GM23338 (cell line): ENCODE measurements at regions not wholly inside any gene's neighbourhood (a gene's known extent, or its start where the extent isn't known, plus 50 kb on each side); places are given as distances from the start of the nearest gene placed in this dataset.

Source experiments
- ATAC-seq: fragments of 200-7000 bp; cut with Tn5 transposase; 3 replicates; pipeline ENCODE4 v1.9.1; 2020
- DNase-seq: peaks from one replicate; pipeline ENCODE4 v3.0.0-alpha.2; 2015; ENCODE audit warnings: low spot score
- H2AFZ ChIP-seq: fragments of 200-600 bp; sonication (generic); 2 replicates; pipeline ENCODE4 v1.8.0; 2016; ENCODE audit warnings: antibody characterized with exemption, mild to moderate bottlenecking, moderate library complexity
- H3F3A ChIP-seq: fragments of 200-600 bp; sonication (generic); replicated peaks from 2 replicates; pipeline ENCODE4 v1.8.0; 2017; ENCODE audit warnings: antibody characterized with exemption, mixed run types, low read depth
- H3K27ac ChIP-seq: fragments of 200-600 bp; sonication (generic); 2 replicates; pipeline ENCODE4 v1.6.1; 2016; ENCODE audit warnings: low read depth
- H3K27me3 ChIP-seq: fragments of 200-600 bp; sonication (generic); 2 replicates; pipeline ENCODE4 v1.8.0; 2016; ENCODE audit warnings: mild to moderate bottlenecking, mixed run types, moderate library complexity; ENCODE audit not compliant: insufficient read depth
- H3K36me3 ChIP-seq: fragments of 200-600 bp; sonication (generic); 2 replicates; pipeline ENCODE4 v1.8.0; 2016; ENCODE audit warnings: mild to moderate bottlenecking; ENCODE audit not compliant: insufficient read depth
- H3K4me1 ChIP-seq: fragments of 200-600 bp; sonication (generic); 2 replicates; pipeline ENCODE4 v1.8.0; 2016; ENCODE audit warnings: mild to moderate bottlenecking, moderate library complexity; ENCODE audit not compliant: insufficient read depth
- H3K4me2 ChIP-seq: fragments of 200-600 bp; sonication (generic); 2 replicates; pipeline ENCODE4 v1.7.1; 2017; ENCODE audit warnings: mixed run types
- H3K4me3 ChIP-seq: fragments of 200-600 bp; sonication (generic); 2 replicates; pipeline ENCODE4 v1.6.1; 2016; ENCODE audit warnings: mixed run types
- H3K79me2 ChIP-seq: fragments of 200-600 bp; sonication (generic); replicated peaks from 2 replicates; pipeline ENCODE4 v1.8.0; 2017; ENCODE audit warnings: mild to moderate bottlenecking; ENCODE audit not compliant: insufficient read depth
- H3K9me2 ChIP-seq: fragments of 200-600 bp; sonication (generic); 2 replicates; pipeline ENCODE4 v1.8.0; 2017; ENCODE audit not compliant: insufficient read depth
- H4K20me1 ChIP-seq: fragments of 200-600 bp; sonication (generic); replicated peaks from 2 replicates; pipeline ENCODE4 v1.8.0; 2017; ENCODE audit warnings: mild to moderate bottlenecking; ENCODE audit not compliant: insufficient read depth
- H3K27ac Mint-ChIP-seq: 2 replicates; pipeline ENCODE4 v1.8.0; 2020; ENCODE audit warnings: inconsistent platforms, mild to moderate bottlenecking, moderate library complexity, mixed read lengths
- H3K27me3 Mint-ChIP-seq: 3 replicates; pipeline ENCODE4 v1.8.0; 2022; ENCODE audit warnings: low read depth, mild to moderate bottlenecking, moderate library complexity, mixed read lengths, inconsistent platforms; ENCODE audit not compliant: insufficient read depth, poor library complexity
- H3K36me3 Mint-ChIP-seq: 3 replicates; pipeline ENCODE4 v1.8.0; 2021; ENCODE audit warnings: low read depth, mild to moderate bottlenecking, inconsistent platforms, moderate library complexity, mixed read lengths
- H3K4me1 Mint-ChIP-seq: 3 replicates; pipeline ENCODE4 v1.8.0; 2020; ENCODE audit warnings: mild to moderate bottlenecking, inconsistent platforms, mixed read lengths
- H3K4me3 Mint-ChIP-seq: 3 replicates; pipeline ENCODE4 v1.8.0; 2021; ENCODE audit warnings: moderate library complexity, mild to moderate bottlenecking, inconsistent platforms, mixed read lengths
- H3K9me3 Mint-ChIP-seq: 3 replicates; pipeline ENCODE4 v1.8.0; 2020; ENCODE audit warnings: moderate library complexity, mild to moderate bottlenecking, inconsistent platforms, mixed read lengths
- CREB1 ChIP-seq: fragments of 250-450 bp; sonication (Bioruptor Pico); IDR thresholded peaks from 2 replicates; pipeline ENCODE4 v1.5.0; 2020; ENCODE audit warnings: low read depth, mild to moderate bottlenecking, moderate library complexity
- EZH2 ChIP-seq: fragments of 200-600 bp; sonication (generic); IDR thresholded peaks from one replicate; pipeline ENCODE4 v1.8.0; 2017; ENCODE audit warnings: antibody characterized with exemption, mild to moderate bottlenecking, low read depth; ENCODE audit not compliant: unreplicated experiment
- EZH2phosphoT487 ChIP-seq: fragments of 200-600 bp; sonication (generic); IDR thresholded peaks from one replicate; pipeline ENCODE4 v1.8.1; 2018; ENCODE audit warnings: antibody characterized with exemption; ENCODE audit not compliant: unreplicated experiment
- JUNB ChIP-seq: IDR thresholded peaks from one replicate; pipeline ENCODE4 v1.6.1; 2016; ENCODE audit warnings: antibody characterized with exemption; ENCODE audit not compliant: unreplicated experiment
- NANOG ChIP-seq: IDR thresholded peaks from 2 replicates; pipeline ENCODE4 v1.6.1; 2016; ENCODE audit warnings: antibody characterized with exemption, borderline replicate concordance
- POLR2AphosphoS5 ChIP-seq: IDR thresholded peaks from 2 replicates; pipeline ENCODE4 v1.6.1; 2016; ENCODE audit warnings: antibody characterized with exemption, low read depth
- STAT1 ChIP-seq: IDR thresholded peaks from one replicate; pipeline ENCODE4 v1.6.1; 2016; ENCODE audit warnings: antibody characterized with exemption; ENCODE audit not compliant: unreplicated experiment
- ZNF114 ChIP-seq: fragments of 250-450 bp; sonication (Bioruptor Pico); IDR thresholded peaks from 2 replicates; pipeline ENCODE4 v1.5.0; 2020; ENCODE audit warnings: mild to moderate bottlenecking, moderate library complexity
- ZNF331 ChIP-seq: fragments of 250-450 bp; sonication (Bioruptor Pico); IDR thresholded peaks from 2 replicates; pipeline ENCODE4 v1.5.0; 2020; ENCODE audit warnings: low read depth, mild to moderate bottlenecking, moderate library complexity
- TF ChIP-seq, protein P1 (sequence below): fragments of 250-450 bp; sonication (Bioruptor Pico); IDR thresholded peaks from 2 replicates; pipeline ENCODE4 v1.5.0; 2020; ENCODE audit warnings: mild to moderate bottlenecking, moderate library complexity
- TF ChIP-seq, protein P2 (sequence below): IDR thresholded peaks from one replicate; pipeline ENCODE4 v1.6.1; 2018; ENCODE audit warnings: antibody characterized with exemption; ENCODE audit not compliant: unreplicated experiment
- TF ChIP-seq, protein P3 (sequence below), 2 experiments: fragments of 200-600 bp in 1 of 2; sonication (generic) in 1 of 2; conservative IDR thresholded peaks; 2 replicates each; pipeline versions ENCODE4 v1.5.1 to v1.6.1; 2016 to 2017; ENCODE audit warnings: antibody characterized with exemption in 2 of 2, low read depth in 2 of 2, mild to moderate bottlenecking in 2 of 2, moderate library complexity in 1 of 2
- TF ChIP-seq, protein P4 (sequence below): IDR thresholded peaks from 2 replicates; pipeline ENCODE4 v1.6.1; 2016; ENCODE audit warnings: antibody characterized with exemption

DNA sequence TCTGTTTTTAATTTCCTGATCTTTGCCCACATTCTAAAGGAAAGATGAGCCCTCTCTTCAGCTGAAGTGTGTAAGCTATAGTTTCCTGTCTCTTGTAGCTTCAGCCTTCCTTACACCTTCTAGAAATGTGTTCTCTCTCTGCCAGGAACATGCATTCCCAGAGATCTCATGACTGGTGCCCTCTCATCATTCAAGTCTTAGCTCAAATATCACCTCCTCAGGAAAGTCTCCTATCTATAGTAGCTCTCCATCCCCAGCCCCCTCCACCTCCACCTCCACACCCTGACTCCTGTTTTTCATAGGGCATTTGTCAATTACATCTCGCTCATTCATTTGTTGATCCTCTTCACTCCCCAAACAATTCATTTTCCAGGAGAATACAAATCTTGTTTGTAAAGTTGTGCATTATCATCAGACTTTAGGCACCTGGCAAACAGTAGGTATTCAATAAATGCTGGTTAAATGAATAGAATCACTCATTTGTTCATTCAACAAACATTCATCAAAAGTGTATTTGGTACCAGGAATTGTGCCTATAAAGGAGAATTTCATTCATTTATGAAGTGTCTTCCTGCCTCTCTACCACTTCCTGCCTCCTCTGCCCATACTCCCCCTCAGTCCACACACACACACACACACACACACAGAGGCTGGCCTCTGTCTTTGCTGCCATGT is 160.3 kb downstream of the BBOX1 start:
- H3K27me3 Mint-ChIP-seq = no peaks in the 10 kb centered on the region
- H3K4me2 ChIP-seq = no peak overlapping the region
- H3K4me3 Mint-ChIP-seq = no peak overlapping the region
- peaks cover 10% of the 10 kb centered on the region for H3K4me1 ChIP-seq
- no peaks in the 10 kb centered on the region for H3K9me2 ChIP-seq
- H3K27ac Mint-ChIP-seq = no peak overlapping the region
- no peaks in the 10 kb centered on the region for H4K20me1 ChIP-seq
- DNase-seq (no peak), ATAC-seq (no peak)
- H3K27ac ChIP-seq = no peak overlapping the region
- no peaks in the 10 kb centered on the region for H3K27me3 ChIP-seq
- no peaks in the 10 kb centered on the region for H3K79me2 ChIP-seq
- no peaks in the 10 kb centered on the region for H3K9me3 Mint-ChIP-seq
- H3K36me3 Mint-ChIP-seq = no peaks in the 10 kb centered on the region
- TF ChIP-seq, protein P1, sequence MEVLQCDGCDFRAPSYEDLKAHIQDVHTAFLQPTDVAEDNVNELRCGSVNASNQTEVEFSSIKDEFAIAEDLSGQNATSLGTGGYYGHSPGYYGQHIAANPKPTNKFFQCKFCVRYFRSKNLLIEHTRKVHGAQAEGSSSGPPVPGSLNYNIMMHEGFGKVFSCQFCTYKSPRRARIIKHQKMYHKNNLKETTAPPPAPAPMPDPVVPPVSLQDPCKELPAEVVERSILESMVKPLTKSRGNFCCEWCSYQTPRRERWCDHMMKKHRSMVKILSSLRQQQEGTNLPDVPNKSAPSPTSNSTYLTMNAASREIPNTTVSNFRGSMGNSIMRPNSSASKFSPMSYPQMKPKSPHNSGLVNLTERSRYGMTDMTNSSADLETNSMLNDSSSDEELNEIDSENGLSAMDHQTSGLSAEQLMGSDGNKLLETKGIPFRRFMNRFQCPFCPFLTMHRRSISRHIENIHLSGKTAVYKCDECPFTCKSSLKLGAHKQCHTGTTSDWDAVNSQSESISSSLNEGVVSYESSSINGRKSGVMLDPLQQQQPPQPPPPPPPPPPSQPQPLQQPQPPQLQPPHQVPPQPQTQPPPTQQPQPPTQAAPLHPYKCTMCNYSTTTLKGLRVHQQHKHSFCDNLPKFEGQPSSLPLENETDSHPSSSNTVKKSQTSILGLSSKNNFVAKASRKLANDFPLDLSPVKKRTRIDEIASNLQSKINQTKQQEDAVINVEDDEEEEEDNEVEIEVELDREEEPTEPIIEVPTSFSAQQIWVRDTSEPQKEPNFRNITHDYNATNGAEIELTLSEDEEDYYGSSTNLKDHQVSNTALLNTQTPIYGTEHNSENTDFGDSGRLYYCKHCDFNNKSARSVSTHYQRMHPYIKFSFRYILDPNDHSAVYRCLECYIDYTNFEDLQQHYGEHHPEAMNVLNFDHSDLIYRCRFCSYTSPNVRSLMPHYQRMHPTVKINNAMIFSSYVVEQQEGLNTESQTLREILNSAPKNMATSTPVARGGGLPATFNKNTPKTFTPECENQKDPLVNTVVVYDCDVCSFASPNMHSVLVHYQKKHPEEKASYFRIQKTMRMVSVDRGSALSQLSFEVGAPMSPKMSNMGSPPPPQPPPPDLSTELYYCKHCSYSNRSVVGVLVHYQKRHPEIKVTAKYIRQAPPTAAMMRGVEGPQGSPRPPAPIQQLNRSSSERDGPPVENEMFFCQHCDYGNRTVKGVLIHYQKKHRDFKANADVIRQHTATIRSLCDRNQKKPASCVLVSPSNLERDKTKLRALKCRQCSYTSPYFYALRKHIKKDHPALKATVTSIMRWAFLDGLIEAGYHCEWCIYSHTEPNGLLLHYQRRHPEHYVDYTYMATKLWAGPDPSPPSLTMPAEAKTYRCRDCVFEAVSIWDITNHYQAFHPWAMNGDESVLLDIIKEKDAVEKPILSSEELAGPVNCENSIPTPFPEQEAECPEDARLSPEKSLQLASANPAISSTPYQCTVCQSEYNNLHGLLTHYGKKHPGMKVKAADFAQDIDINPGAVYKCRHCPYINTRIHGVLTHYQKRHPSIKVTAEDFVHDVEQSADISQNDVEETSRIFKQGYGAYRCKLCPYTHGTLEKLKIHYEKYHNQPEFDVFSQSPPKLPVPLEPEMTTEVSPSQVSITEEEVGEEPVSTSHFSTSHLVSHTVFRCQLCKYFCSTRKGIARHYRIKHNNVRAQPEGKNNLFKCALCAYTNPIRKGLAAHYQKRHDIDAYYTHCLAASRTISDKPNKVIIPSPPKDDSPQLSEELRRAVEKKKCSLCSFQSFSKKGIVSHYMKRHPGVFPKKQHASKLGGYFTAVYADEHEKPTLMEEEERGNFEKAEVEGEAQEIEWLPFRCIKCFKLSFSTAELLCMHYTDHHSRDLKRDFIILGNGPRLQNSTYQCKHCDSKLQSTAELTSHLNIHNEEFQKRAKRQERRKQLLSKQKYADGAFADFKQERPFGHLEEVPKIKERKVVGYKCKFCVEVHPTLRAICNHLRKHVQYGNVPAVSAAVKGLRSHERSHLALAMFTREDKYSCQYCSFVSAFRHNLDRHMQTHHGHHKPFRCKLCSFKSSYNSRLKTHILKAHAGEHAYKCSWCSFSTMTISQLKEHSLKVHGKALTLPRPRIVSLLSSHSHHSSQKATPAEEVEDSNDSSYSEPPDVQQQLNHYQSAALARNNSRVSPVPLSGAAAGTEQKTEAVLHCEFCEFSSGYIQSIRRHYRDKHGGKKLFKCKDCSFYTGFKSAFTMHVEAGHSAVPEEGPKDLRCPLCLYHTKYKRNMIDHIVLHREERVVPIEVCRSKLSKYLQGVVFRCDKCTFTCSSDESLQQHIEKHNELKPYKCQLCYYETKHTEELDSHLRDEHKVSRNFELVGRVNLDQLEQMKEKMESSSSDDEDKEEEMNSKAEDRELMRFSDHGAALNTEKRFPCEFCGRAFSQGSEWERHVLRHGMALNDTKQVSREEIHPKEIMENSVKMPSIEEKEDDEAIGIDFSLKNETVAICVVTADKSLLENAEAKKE (CRISPR knock-in tag) = no peak
- TF ChIP-seq ZNF331 (CRISPR knock-in tag) (no peak), EZH2phosphoT487 (no peak), CREB1 (CRISPR knock-in tag) (no peak), POLR2AphosphoS5 (no peak), NANOG (no peak), JUNB (no peak), ZNF114 (no peak), EZH2 (no peak), STAT1 (no peak)
- TF ChIP-seq, protein P2, sequence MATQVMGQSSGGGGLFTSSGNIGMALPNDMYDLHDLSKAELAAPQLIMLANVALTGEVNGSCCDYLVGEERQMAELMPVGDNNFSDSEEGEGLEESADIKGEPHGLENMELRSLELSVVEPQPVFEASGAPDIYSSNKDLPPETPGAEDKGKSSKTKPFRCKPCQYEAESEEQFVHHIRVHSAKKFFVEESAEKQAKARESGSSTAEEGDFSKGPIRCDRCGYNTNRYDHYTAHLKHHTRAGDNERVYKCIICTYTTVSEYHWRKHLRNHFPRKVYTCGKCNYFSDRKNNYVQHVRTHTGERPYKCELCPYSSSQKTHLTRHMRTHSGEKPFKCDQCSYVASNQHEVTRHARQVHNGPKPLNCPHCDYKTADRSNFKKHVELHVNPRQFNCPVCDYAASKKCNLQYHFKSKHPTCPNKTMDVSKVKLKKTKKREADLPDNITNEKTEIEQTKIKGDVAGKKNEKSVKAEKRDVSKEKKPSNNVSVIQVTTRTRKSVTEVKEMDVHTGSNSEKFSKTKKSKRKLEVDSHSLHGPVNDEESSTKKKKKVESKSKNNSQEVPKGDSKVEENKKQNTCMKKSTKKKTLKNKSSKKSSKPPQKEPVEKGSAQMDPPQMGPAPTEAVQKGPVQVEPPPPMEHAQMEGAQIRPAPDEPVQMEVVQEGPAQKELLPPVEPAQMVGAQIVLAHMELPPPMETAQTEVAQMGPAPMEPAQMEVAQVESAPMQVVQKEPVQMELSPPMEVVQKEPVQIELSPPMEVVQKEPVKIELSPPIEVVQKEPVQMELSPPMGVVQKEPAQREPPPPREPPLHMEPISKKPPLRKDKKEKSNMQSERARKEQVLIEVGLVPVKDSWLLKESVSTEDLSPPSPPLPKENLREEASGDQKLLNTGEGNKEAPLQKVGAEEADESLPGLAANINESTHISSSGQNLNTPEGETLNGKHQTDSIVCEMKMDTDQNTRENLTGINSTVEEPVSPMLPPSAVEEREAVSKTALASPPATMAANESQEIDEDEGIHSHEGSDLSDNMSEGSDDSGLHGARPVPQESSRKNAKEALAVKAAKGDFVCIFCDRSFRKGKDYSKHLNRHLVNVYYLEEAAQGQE = no peak
- TF ChIP-seq, protein P3, sequence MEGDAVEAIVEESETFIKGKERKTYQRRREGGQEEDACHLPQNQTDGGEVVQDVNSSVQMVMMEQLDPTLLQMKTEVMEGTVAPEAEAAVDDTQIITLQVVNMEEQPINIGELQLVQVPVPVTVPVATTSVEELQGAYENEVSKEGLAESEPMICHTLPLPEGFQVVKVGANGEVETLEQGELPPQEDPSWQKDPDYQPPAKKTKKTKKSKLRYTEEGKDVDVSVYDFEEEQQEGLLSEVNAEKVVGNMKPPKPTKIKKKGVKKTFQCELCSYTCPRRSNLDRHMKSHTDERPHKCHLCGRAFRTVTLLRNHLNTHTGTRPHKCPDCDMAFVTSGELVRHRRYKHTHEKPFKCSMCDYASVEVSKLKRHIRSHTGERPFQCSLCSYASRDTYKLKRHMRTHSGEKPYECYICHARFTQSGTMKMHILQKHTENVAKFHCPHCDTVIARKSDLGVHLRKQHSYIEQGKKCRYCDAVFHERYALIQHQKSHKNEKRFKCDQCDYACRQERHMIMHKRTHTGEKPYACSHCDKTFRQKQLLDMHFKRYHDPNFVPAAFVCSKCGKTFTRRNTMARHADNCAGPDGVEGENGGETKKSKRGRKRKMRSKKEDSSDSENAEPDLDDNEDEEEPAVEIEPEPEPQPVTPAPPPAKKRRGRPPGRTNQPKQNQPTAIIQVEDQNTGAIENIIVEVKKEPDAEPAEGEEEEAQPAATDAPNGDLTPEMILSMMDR (conservative IDR thresholded peaks at IDR 0.05; ENCODE audit: low read depth in 2 of 2) = no peak
- TF ChIP-seq, protein P4, sequence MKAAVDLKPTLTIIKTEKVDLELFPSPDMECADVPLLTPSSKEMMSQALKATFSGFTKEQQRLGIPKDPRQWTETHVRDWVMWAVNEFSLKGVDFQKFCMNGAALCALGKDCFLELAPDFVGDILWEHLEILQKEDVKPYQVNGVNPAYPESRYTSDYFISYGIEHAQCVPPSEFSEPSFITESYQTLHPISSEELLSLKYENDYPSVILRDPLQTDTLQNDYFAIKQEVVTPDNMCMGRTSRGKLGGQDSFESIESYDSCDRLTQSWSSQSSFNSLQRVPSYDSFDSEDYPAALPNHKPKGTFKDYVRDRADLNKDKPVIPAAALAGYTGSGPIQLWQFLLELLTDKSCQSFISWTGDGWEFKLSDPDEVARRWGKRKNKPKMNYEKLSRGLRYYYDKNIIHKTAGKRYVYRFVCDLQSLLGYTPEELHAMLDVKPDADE = no peak
- no peaks in the 10 kb centered on the region for H3F3A ChIP-seq
- H3K4me1 Mint-ChIP-seq = peaks cover 9% of the 10 kb centered on the region
- H3K36me3 ChIP-seq = no peaks in the 10 kb centered on the region
- no peak overlapping the region for H2AFZ ChIP-seq
- H3K4me3 ChIP-seq = no peak overlapping the region
